ENCODE measurements at regions not wholly inside any gene's neighbourhood (a gene's known extent, or its start where the extent isn't known, plus 50 kb on each side); places are given as distances from the start of the nearest gene placed in this dataset.

- H4K8ac ChIP-seq (ENCODE audit: low read depth, low read length), result no peak overlapping the region
- H3K9ac ChIP-seq (ENCODE audit: low read depth, low read length, poor library complexity), result no peak overlapping the region
- no peak overlapping the region for H3K27ac ChIP-seq (replicated peaks; ENCODE audit: low read length)
- H3K36me3 ChIP-seq (replicated peaks in 1 of 2; ENCODE audit: control insufficient read depth in 2 of 2, insufficient read depth in 2 of 2, low read length in 2 of 2), result no peaks in the 10 kb centered on the region
- no peaks in the 10 kb centered on the region for H3K9me3 ChIP-seq (replicated peaks in 1 of 2; ENCODE audit: control insufficient read depth in 2 of 2, insufficient read depth in 1 of 2, low read depth in 1 of 2, low read length in 2 of 2)
- peak overlapping the region; percentile 42 for H2AFZ ChIP-seq (ENCODE audit: low read length)
- H2BK5ac ChIP-seq (ENCODE audit: low read length), result no peak overlapping the region
- DNase-seq (ENCODE audit: low spot score), result no peak
- no peak overlapping the region for H3K14ac ChIP-seq (ENCODE audit: low read length)
- no peak overlapping the region for H4K91ac ChIP-seq (ENCODE audit: low read depth, low read length, poor library complexity)
- H3K4ac ChIP-seq (ENCODE audit: low read length), result no peak overlapping the region
- H3K18ac ChIP-seq (ENCODE audit: low read length), result no peak overlapping the region
- H3K79me1 ChIP-seq (ENCODE audit: low read depth, low read length), result no peaks in the 10 kb centered on the region
- no peak overlapping the region for H3K23ac ChIP-seq (ENCODE audit: low read depth, low read length, poor library complexity)
- no peak overlapping the region for H3K4me2 ChIP-seq (ENCODE audit: insufficient read depth, low read length, poor library complexity, severe bottlenecking)
- no peaks in the 10 kb centered on the region for H3K27me3 ChIP-seq (ENCODE audit: control insufficient read depth in 3 of 3, insufficient read depth in 3 of 3, low read depth in 1 of 3, low read length in 3 of 3)
- no peak overlapping the region for H2BK12ac ChIP-seq (ENCODE audit: low read length)
- WGBS, 2 donors (ENCODE audit: extremely low coverage in 2 of 2, insufficient read length in 2 of 2, insufficient replicate concordance in 1 of 2), result no CpG with 5 or more reads among the region's 1 CpG
- H3K4me1 ChIP-seq (ENCODE audit: control insufficient read depth in 2 of 2, insufficient read depth in 1 of 2, low read depth in 1 of 2, low read length in 2 of 2), result no peaks in the 10 kb centered on the region
- H3K4me3 ChIP-seq (ENCODE audit: low read length in 2 of 2), result no peak overlapping the region
- H2BK120ac ChIP-seq (ENCODE audit: low read depth, low read length), result no peak overlapping the region
- H2AK5ac ChIP-seq (ENCODE audit: low read depth, low read length), result no peak overlapping the region
- no peak overlapping the region for H2BK15ac ChIP-seq (ENCODE audit: low read length)
Observed at GRCh38 chr4:124201636-124202035, 510.9 kb downstream of the ANKRD50 start.

GRCh38 chr4:124202099-124202498 is 510.4 kb downstream of the ANKRD50 start:
- Histone ChIP-seq H3K14ac (ENCODE audit: low read length) (no peak overlapping the region), H4K8ac (ENCODE audit: low read depth, low read length) (no peak overlapping the region), H2BK15ac (ENCODE audit: low read length) (no peak overlapping the region), H4K91ac (ENCODE audit: low read depth, low read length, poor library complexity) (no peak overlapping the region), H3K4ac (ENCODE audit: low read length) (no peak overlapping the region), H3K23ac (ENCODE audit: low read depth, low read length, poor library complexity) (no peak overlapping the region), H3K27ac (replicated peaks; ENCODE audit: low read length) (no peak overlapping the region), H2BK12ac (ENCODE audit: low read length) (no peak overlapping the region), H2BK5ac (ENCODE audit: low read length) (no peak overlapping the region), H3K27me3 (ENCODE audit: control insufficient read depth in 3 of 3, insufficient read depth in 3 of 3, low read depth in 1 of 3, low read length in 3 of 3) (no peaks in the 10 kb centered on the region), H3K4me1 (ENCODE audit: control insufficient read depth in 2 of 2, insufficient read depth in 1 of 2, low read depth in 1 of 2, low read length in 2 of 2) (no peaks in the 10 kb centered on the region), H3K4me2 (ENCODE audit: insufficient read depth, low read length, poor library complexity, severe bottlenecking) (no peak overlapping the region), H3K4me3 (ENCODE audit: low read length in 2 of 2) (no peak overlapping the region), H3K9ac (ENCODE audit: low read depth, low read length, poor library complexity) (no peak overlapping the region), H2AFZ (ENCODE audit: low read length) (no peak overlapping the region), H2AK5ac (ENCODE audit: low read depth, low read length) (no peak overlapping the region), H3K79me1 (ENCODE audit: low read depth, low read length) (no peaks in the 10 kb centered on the region), H3K18ac (ENCODE audit: low read length) (no peak overlapping the region), H3K36me3 (replicated peaks in 1 of 2; ENCODE audit: control insufficient read depth in 2 of 2, insufficient read depth in 2 of 2, low read length in 2 of 2) (no peaks in the 10 kb centered on the region), H2BK120ac (ENCODE audit: low read depth, low read length) (no peak overlapping the region), H3K9me3 (replicated peaks in 1 of 2; ENCODE audit: control insufficient read depth in 2 of 2, insufficient read depth in 1 of 2, low read depth in 1 of 2, low read length in 2 of 2) (no peaks in the 10 kb centered on the region)
- no CpG with 5 or more reads among the region's 2 CpGs for WGBS, 2 donors (ENCODE audit: extremely low coverage in 2 of 2, insufficient read length in 2 of 2, insufficient replicate concordance in 1 of 2)
- no peak for DNase-seq (ENCODE audit: low spot score)

GRCh38 chr4:124203613-124204238 is 508.8 kb downstream of the ANKRD50 start:
- Histone ChIP-seq H3K18ac (ENCODE audit: low read length) (no peak overlapping the region), H3K36me3 (replicated peaks in 1 of 2; ENCODE audit: control insufficient read depth in 2 of 2, insufficient read depth in 2 of 2, low read length in 2 of 2) (no peaks in the 10 kb centered on the region), H3K27ac (replicated peaks; ENCODE audit: low read length) (no peak overlapping the region), H2BK120ac (ENCODE audit: low read depth, low read length) (no peak overlapping the region), H3K27me3 (ENCODE audit: control insufficient read depth in 3 of 3, insufficient read depth in 3 of 3, low read depth in 1 of 3, low read length in 3 of 3) (no peaks in the 10 kb centered on the region), H4K91ac (ENCODE audit: low read depth, low read length, poor library complexity) (no peak overlapping the region), H3K9me3 (replicated peaks in 1 of 2; ENCODE audit: control insufficient read depth in 2 of 2, insufficient read depth in 1 of 2, low read depth in 1 of 2, low read length in 2 of 2) (no peaks in the 10 kb centered on the region), H3K23ac (ENCODE audit: low read depth, low read length, poor library complexity) (no peak overlapping the region), H2AFZ (ENCODE audit: low read length) (no peak overlapping the region), H4K8ac (ENCODE audit: low read depth, low read length) (no peak overlapping the region), H3K4me2 (ENCODE audit: insufficient read depth, low read length, poor library complexity, severe bottlenecking) (no peak overlapping the region), H3K4ac (ENCODE audit: low read length) (no peak overlapping the region), H2BK12ac (ENCODE audit: low read length) (no peak overlapping the region), H3K4me3 (ENCODE audit: low read length in 2 of 2) (no peak overlapping the region), H3K14ac (ENCODE audit: low read length) (no peak overlapping the region), H3K9ac (ENCODE audit: low read depth, low read length, poor library complexity) (no peak overlapping the region), H2BK15ac (ENCODE audit: low read length) (no peak overlapping the region), H3K79me1 (ENCODE audit: low read depth, low read length) (no peaks in the 10 kb centered on the region), H2BK5ac (ENCODE audit: low read length) (no peak overlapping the region), H3K4me1 (ENCODE audit: control insufficient read depth in 2 of 2, insufficient read depth in 1 of 2, low read depth in 1 of 2, low read length in 2 of 2) (no peaks in the 10 kb centered on the region), H2AK5ac (ENCODE audit: low read depth, low read length) (no peak overlapping the region)
- no CpG with 5 or more reads among the region's 3 CpGs for WGBS, 2 donors (ENCODE audit: extremely low coverage in 2 of 2, insufficient read length in 2 of 2, insufficient replicate concordance in 1 of 2)
- no peak for DNase-seq (ENCODE audit: low spot score)

GRCh38 chr4:124206779-124207605 is 505.5 kb downstream of the ANKRD50 start:
- H3K4me1 ChIP-seq (ENCODE audit: control insufficient read depth in 2 of 2, insufficient read depth in 1 of 2, low read depth in 1 of 2, low read length in 2 of 2), result no peaks in the 10 kb centered on the region
- H2BK120ac ChIP-seq (ENCODE audit: low read depth, low read length), result no peak overlapping the region
- peak overlapping the region; percentile 40 for H2AFZ ChIP-seq (ENCODE audit: low read length)
- no peak overlapping the region for H2BK15ac ChIP-seq (ENCODE audit: low read length)
- H3K4ac ChIP-seq (ENCODE audit: low read length), result no peak overlapping the region
- H2BK5ac ChIP-seq (ENCODE audit: low read length), result no peak overlapping the region
- H3K79me1 ChIP-seq (ENCODE audit: low read depth, low read length), result no peaks in the 10 kb centered on the region
- H3K4me2 ChIP-seq (ENCODE audit: insufficient read depth, low read length, poor library complexity, severe bottlenecking), result no peak overlapping the region
- 100% methylated on average over 2 of the region's 9 CpGs; no CpG with 5 or more reads in 1 of the 2 donors for WGBS, 2 donors (ENCODE audit: extremely low coverage in 2 of 2, insufficient read length in 2 of 2, insufficient replicate concordance in 1 of 2)
- no peak overlapping the region for H2AK5ac ChIP-seq (ENCODE audit: low read depth, low read length)
- H3K9ac ChIP-seq (ENCODE audit: low read depth, low read length, poor library complexity), result no peak overlapping the region
- DNase-seq (ENCODE audit: low spot score), result no peak
- no peak overlapping the region for H3K14ac ChIP-seq (ENCODE audit: low read length)
- H3K18ac ChIP-seq (ENCODE audit: low read length), result no peak overlapping the region
- H3K27ac ChIP-seq (replicated peaks; ENCODE audit: low read length), result no peak overlapping the region
- H4K91ac ChIP-seq (ENCODE audit: low read depth, low read length, poor library complexity), result no peak overlapping the region
- H4K8ac ChIP-seq (ENCODE audit: low read depth, low read length), result no peak overlapping the region
- H3K4me3 ChIP-seq (ENCODE audit: low read length in 2 of 2), result no peak overlapping the region
- no peaks in the 10 kb centered on the region for H3K9me3 ChIP-seq (replicated peaks in 1 of 2; ENCODE audit: control insufficient read depth in 2 of 2, insufficient read depth in 1 of 2, low read depth in 1 of 2, low read length in 2 of 2)
- H3K23ac ChIP-seq (ENCODE audit: low read depth, low read length, poor library complexity), result no peak overlapping the region
- H2BK12ac ChIP-seq (ENCODE audit: low read length), result no peak overlapping the region
- no peaks in the 10 kb centered on the region for H3K36me3 ChIP-seq (replicated peaks in 1 of 2; ENCODE audit: control insufficient read depth in 2 of 2, insufficient read depth in 2 of 2, low read length in 2 of 2)
- H3K27me3 ChIP-seq (ENCODE audit: control insufficient read depth in 3 of 3, insufficient read depth in 3 of 3, low read depth in 1 of 3, low read length in 3 of 3), result no peaks in the 10 kb centered on the region
